Right cardiac atrium (tissue), 5 donors: ENCODE measurements at regions not wholly inside any gene's neighbourhood (a gene's known extent, or its start where the extent isn't known, plus 50 kb on each side); places are given as distances from the start of the nearest gene placed in this dataset.
"Not testable (repeated sequence)": the region's sequence is repeated elsewhere in the genome, so short reads cannot be mapped to it uniquely, and the experiment has no call there.

Experiments
- ATAC-seq, 2 donors: fragments of 200-7000 bp; cut with Tn5 transposase; one replicate each; pipeline versions ENCODE4 v1.8.0 to v1.9.1; 2020; ENCODE audit warnings: moderate library complexity in 2 of 2, mild to moderate bottlenecking in 1 of 2
- DNase-seq, 3 donors: peaks; one replicate each; pipeline ENCODE4 v3.0.0-alpha.2; 2020
- H3K27ac ChIP-seq: one replicate; pipeline ENCODE4 v1.5.1; 2013; ENCODE audit warnings: mild to moderate bottlenecking, low read length, control low read depth, moderate library complexity
- H3K27me3 ChIP-seq: one replicate; pipeline ENCODE4 v1.6.1; 2013; ENCODE audit not compliant: control insufficient read depth, insufficient read depth
- H3K4me1 ChIP-seq: one replicate; pipeline ENCODE4 v1.6.1; 2013; ENCODE audit warnings: low read length; ENCODE audit not compliant: control insufficient read depth, insufficient read depth
- H3K4me3 ChIP-seq: one replicate; pipeline ENCODE4 v1.5.1; 2013; ENCODE audit warnings: low read length, control low read depth
- H3K9me3 ChIP-seq: one replicate; pipeline ENCODE4 v1.6.1; 2013; ENCODE audit warnings: low read length; ENCODE audit not compliant: control insufficient read depth
- WGBS: extraction: QIAGEN DNeasy Blood & Tissue Kit; methylation state at CpG from one replicate; pipeline ENCODE4 v1.1.7; 2013; 5-methylcytosine and 5-hydroxymethylcytosine counted together
- intact Hi-C, 4 donors: fragments of 100-400 bp; cut with DNase I; formaldehyde crosslinking; loops; one replicate each; pipeline versions ENCODE4 v1.11.0 to v1.14.0; 2022 to 2023
- donor health status: healthy with polysubstance abuse.
- donor health status: DM: no; HTN: yes; CAD: no.
- donor health status: DM: no; HTN: no; CAD: no.
- donor health status: DM: no; HTN: yes; CAD: no; lungs with severe emphysema.
- donor health status: DM: yes; HTN: yes; CAD: no.

DNA sequence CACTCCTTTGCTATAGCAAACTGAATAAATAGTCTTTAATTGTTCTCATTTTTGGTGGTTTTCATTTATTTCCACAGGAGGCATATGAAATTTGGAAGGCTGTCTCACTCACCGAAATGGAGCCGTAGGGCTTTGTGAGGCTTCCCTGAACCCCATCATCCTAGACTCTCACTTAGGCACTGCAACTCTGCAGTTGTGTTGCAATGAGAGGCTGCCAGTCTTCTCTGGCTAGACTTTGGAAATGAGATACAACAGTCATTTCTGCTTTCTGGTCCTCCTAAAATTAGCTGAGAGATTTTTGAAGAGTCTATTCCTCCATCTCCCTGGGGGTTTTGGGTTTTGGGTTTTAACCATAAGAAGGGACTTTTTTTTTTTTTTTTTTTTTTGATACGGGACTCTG is 146.5 kb downstream of the SH3BGRL start:
- 89% methylated on average over 3 of the region's 3 CpGs for WGBS
- intact Hi-C loops, result no loop called here
- no peaks in the 10 kb centered on the region for H3K4me1 ChIP-seq
- no peaks in the 10 kb centered on the region for H3K9me3 ChIP-seq
- H3K4me3 ChIP-seq, result no peak overlapping the region
- no peak for ATAC-seq
- no peak overlapping the region for H3K27ac ChIP-seq
- no peaks in the 10 kb centered on the region for H3K27me3 ChIP-seq
- no peak for DNase-seq

DNA sequence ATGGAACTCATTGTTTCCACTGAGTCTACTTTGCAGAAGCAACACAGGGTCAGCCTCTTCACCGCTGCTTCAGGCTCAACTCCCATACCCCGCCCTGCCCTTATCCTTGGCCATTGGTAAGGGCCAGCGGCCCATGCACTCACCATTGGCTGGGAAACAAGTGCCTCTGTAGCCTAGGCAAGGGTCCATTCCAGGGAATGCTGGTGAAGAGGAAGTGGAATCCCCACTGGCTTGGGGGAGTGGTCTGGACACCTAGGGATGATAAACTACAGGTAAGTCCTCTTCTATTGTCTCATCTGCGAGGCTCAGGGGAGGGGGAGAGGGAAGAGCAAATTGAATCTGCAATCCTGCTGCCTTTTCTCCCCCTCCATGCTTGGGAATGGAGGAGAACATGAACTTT is 153.1 kb downstream of the SH3BGRL start:
- no peak for DNase-seq
- intact Hi-C loops, result no loop called here
- WGBS, result 80% methylated on average over 4 of the region's 4 CpGs
- Histone ChIP-seq H3K9me3 (no peaks in the 10 kb centered on the region), H3K4me3 (no peak overlapping the region), H3K4me1 (no peaks in the 10 kb centered on the region), H3K27ac (no peak overlapping the region), H3K27me3 (no peaks in the 10 kb centered on the region)
- no peak for ATAC-seq

DNA sequence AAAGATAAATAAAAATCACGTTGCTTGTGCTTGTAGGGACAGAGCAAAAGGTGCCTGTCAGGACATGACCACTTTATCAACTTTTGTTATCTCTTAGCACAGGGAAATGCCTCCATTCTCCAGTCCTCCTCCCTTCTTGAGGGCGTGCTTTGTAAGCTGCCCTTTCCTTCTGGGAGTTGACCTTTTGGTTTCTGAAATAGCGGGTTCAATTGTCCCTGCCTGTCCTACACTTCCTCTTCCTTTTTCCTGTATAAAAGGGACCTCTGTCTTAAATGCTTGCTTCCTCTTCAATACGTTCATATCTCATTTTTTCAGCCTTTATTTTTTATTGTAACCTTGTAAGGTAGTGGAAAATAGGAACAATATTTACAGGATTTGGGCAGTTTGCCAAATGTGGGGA is 153.5 kb downstream of the SH3BGRL start:
- Histone ChIP-seq H3K9me3 (no peaks in the 10 kb centered on the region), H3K27me3 (no peaks in the 10 kb centered on the region), H3K27ac (no peak overlapping the region), H3K4me1 (no peaks in the 10 kb centered on the region), H3K4me3 (no peak overlapping the region)
- intact Hi-C loops, result no loop called here
- ATAC-seq (peak in 1 of 2 donors; percentile 37), DNase-seq (no peak)
- 17% methylated on average over 4 of the region's 4 CpGs for WGBS

DNA sequence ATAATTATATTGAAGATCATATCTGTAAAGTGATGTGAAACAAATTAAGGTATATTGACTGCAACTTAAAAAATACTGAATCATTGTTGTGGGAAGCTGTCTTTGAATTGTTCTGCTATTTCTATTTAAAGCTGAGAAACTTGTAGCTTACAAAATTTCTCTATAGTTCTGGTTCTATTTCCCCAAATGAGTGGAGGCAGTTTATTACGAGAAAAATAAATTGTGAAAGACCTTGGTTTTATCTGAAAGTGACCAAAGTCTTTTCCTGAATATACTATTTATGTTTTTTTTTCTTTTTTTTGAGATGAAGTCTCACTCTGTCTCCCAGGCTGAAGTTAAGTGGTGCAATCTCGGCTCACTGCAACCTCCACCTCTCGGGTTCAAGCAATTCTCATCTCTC is 165.4 kb downstream of the SH3BGRL start:
- H3K27ac ChIP-seq, result no peak overlapping the region
- 85% methylated on average over 3 of the region's 3 CpGs for WGBS
- intact Hi-C loops, result no loop called here
- no peaks in the 10 kb centered on the region for H3K27me3 ChIP-seq
- DNase-seq (no peak), ATAC-seq (no peak)
- no peaks in the 10 kb centered on the region for H3K9me3 ChIP-seq
- no peaks in the 10 kb centered on the region for H3K4me1 ChIP-seq
- H3K4me3 ChIP-seq, result no peak overlapping the region

DNA sequence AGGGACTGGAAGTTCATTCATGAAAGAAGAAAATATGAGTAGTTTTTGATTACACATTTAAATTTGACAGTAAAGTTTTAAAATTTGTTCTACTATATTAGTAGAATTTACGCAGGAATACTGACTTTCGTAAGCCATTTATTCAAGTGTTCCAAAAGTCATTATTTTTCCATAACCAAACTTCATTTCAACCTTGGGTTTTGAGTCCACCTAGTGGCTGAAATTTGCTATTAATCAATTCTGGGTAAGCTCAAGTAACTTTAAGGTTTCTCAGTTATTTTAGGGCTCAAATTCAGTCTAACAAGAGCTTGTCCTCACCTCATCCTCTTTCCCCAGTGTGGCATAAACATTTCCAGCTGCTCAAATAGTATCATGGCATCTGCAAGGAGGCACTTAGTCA is 175.4 kb downstream of the SH3BGRL start:
- Histone ChIP-seq H3K9me3 (no peaks in the 10 kb centered on the region), H3K4me1 (no peaks in the 10 kb centered on the region), H3K4me3 (no peak overlapping the region), H3K27me3 (no peaks in the 10 kb centered on the region), H3K27ac (no peak overlapping the region)
- no peak for DNase-seq
- no peak for ATAC-seq
- 13% methylated on average over 2 of the region's 2 CpGs for WGBS
- intact Hi-C loops, result loop anchor here in 1 of 4 donors (10.0 kb wide), 1 partner anchor 203 kb away; no protein-coding TSS in a partner anchor

DNA sequence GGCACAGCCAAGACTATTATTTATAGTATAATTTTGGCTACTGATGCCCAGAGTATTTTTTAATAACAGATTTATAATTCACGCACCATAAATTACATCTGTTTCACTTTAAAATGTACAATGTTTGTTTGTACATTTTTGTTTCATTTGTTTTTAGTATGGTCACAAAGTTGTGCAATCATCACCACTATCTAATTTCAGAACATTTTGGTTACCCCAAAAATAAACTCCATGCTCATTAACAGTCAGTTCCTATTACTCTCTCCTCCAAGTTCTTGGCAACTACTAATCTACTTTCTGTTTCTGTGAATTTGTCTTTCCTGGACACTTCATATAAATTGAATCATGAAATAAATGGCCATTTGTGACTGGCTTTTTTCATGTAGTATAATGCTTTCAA is 176.7 kb downstream of the SH3BGRL start:
- DNase-seq (no peak), ATAC-seq (no peak)
- intact Hi-C loops, result loop anchor here in 1 of 4 donors (10.0 kb wide), 1 partner anchor 204 kb away; no protein-coding TSS in a partner anchor
- no peak overlapping the region for H3K27ac ChIP-seq
- H3K4me3 ChIP-seq, result no peak overlapping the region
- no peaks in the 10 kb centered on the region for H3K9me3 ChIP-seq
- WGBS, result 68% methylated on average over 1 of the region's 1 CpG
- no peaks in the 10 kb centered on the region for H3K4me1 ChIP-seq
- no peaks in the 10 kb centered on the region for H3K27me3 ChIP-seq

DNA sequence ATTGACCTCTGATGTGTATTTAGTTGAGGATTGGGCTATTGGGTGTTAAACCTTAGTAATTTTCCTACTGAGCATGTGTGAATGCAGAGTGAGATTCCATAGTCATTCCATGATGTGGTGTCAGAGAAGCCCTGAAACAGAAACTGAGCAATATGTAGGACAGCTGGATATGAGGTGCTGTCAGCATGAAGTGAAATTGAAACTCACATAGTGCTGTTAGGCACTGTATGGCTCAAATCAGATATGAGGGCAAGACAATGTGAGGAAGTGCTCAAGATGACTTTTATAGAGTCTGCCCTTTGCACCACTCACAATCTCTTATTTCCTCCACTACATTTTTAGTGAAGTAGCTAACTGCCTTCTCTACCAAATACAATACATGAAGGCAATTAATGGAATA is 188.3 kb downstream of the SH3BGRL start:
- ATAC-seq (no peak), DNase-seq (no peak)
- intact Hi-C loops, result no loop called here

DNA sequence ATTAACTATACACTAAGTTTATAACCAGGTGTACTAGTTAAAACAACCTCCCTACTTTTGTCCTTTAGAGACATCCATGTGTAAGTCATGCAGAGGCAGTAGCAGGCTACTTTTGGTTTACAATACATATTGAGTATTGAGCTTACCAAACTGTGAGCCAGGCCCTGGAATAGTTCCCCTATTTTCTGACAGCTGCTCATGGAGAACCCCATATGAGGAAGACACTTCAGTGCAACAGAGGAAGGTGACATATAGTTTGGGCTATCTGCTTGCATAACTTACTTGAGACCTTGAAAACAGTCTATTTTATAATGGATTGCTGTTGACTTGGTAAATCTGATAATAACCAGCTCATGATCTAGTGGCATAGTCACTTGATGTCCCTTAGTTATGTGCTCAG is 190.5 kb downstream of the SH3BGRL start:
- H3K27me3 ChIP-seq, result no peaks in the 10 kb centered on the region
- intact Hi-C loops, result no loop called here
- no peaks in the 10 kb centered on the region for H3K4me1 ChIP-seq
- DNase-seq, result no peak
- H3K9me3 ChIP-seq, result no peaks in the 10 kb centered on the region
- H3K4me3 ChIP-seq, result no peak overlapping the region
- no peak for ATAC-seq
- H3K27ac ChIP-seq, result no peak overlapping the region

More for the DNA sequence above, 188.3 kb downstream of the SH3BGRL start:
- Histone ChIP-seq H3K4me3 (no peak overlapping the region), H3K9me3 (no peaks in the 10 kb centered on the region), H3K4me1 (no peaks in the 10 kb centered on the region), H3K27ac (no peak overlapping the region), H3K27me3 (no peaks in the 10 kb centered on the region)

DNA sequence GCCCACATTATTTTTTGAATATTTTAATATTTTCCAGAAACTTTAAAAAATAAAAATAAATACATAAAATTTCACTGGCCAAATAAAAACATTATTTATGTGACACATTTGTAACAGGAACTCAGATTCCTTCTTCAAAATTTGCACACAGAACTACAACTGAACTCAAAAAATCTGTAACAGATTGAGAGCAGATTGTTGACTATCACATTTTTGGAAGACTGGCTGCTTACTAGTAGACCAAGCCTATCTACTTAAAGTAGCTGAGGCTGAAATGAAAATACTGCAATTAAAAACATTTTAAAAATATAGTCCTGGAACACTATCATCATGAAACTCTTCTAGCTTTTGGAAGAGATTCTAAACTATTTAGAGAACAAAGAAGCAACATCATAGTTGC is 203.9 kb downstream of the SH3BGRL start:
- no peak for ATAC-seq
- Histone ChIP-seq H3K27me3 (no peaks in the 10 kb centered on the region), H3K27ac (no peak overlapping the region), H3K4me3 (no peak overlapping the region), H3K9me3 (no peaks in the 10 kb centered on the region), H3K4me1 (no peaks in the 10 kb centered on the region)
- intact Hi-C loops, result no loop called here
- no peak for DNase-seq

DNA sequence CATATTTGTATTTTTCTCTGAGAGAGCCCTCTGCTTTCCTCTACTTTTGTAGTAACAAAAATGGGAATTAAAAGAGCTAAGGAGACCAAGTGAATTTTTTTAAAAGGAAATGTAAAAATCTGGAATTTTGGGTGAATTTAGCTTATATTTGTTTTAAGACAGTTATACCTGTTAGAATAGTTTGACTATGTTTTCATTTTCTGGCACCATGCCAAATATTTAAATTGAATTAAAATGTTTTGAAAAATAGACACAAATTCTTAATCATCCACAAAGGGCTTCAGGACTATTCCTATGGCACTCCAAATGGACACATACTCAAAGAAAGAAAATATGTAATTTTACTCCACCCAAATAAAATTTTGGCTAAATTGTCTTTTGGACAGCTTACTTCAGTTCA is 209.6 kb downstream of the SH3BGRL start:
- Histone ChIP-seq H3K27ac (no peak overlapping the region), H3K4me1 (no peaks in the 10 kb centered on the region), H3K27me3 (no peaks in the 10 kb centered on the region), H3K4me3 (no peak overlapping the region), H3K9me3 (no peaks in the 10 kb centered on the region)
- ATAC-seq (no peak), DNase-seq (no peak)
- intact Hi-C loops, result no loop called here

DNA sequence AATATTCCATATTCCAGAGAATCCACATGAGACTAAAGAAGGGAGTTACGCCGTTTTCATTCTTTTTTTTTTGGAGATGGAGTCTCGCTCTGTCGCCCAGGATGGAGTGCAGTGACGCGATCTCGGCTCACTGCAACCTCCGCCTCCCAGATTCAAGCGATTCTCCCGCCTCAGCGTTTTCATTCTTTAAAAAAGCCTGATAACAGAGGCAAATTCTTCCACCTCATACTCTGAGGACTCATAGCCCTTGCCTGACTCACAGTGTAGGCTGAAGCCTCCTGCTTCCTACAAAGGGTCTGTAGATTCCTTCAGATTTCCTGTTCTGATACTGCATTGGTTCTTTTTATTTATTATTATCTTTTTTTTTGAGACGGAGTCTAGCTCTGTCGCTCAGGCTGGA is 210.5 kb downstream of the SH3BGRL start:
- intact Hi-C loops, result no loop called here
- DNase-seq, result no peak

DNA sequence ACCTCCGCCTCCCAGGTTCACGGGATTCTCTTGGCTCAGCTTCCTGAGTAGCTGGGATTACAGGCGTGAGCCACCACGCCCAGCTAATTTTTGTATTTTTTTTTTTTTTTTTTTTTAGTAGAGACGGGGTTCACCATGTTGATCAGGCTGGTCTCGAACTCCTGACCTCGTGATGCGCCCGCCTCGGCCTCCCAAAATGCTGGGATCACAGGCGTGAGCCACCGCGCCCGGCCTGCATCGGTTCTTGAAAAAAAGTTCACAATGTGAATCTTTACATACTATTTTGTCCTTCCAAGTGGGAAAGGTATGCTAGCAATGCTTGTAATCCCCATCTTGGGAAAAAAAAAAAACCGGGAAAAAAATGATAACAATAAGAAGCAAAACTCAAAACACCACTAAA is 211.0 kb downstream of the SH3BGRL start:
- peak in 1 of 3 donors; percentile 23 for DNase-seq
- intact Hi-C loops, result not testable (repeated sequence)

More for the DNA sequence above, 210.5 kb downstream of the SH3BGRL start:
- Histone ChIP-seq H3K27me3 (no peaks in the 10 kb centered on the region), H3K4me1 (no peaks in the 10 kb centered on the region), H3K27ac (no peak overlapping the region), H3K4me3 (no peak overlapping the region), H3K9me3 (no peaks in the 10 kb centered on the region)
- no peak for ATAC-seq
- 90% methylated on average over 13 of the region's 13 CpGs for WGBS

More for the DNA sequence above, 211.0 kb downstream of the SH3BGRL start:
- not testable (repeated sequence) for H3K27me3 ChIP-seq, ATAC-seq, H3K4me3 ChIP-seq, H3K27ac ChIP-seq, H3K9me3 ChIP-seq, H3K4me1 ChIP-seq
- 88% methylated on average over 15 of the region's 16 CpGs for WGBS
